ENCODE measurements at regions not wholly inside any gene's neighbourhood (a gene's known extent, or its start where the extent isn't known, plus 50 kb on each side); places are given as distances from the start of the nearest gene placed in this dataset.

DNA sequence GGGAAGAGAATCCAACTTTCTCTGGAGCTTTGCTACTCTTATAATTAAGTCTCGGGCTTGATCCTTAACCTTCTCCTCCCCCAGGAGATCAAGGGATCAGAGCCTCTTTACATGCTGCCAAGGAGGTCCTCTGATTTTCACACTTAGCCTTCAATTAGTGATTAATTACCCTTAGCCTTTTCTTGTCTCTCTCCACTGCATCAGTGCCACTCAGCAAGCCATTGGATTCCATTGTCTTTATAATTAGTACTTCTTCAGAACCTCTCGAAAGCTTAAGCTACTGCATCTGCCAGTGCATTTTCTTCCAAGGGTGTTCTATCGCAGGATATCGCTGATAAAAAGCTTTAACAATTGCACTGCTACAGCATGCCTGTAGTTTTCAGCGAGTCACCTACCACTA is 477.0 kb upstream of the MEIS1 start:
- TF ChIP-seq FOXK2 (IDR thresholded peaks at IDR 0.05) (no peak), RAD51 (IDR thresholded peaks at IDR 0.05; ENCODE audit: borderline replicate concordance) (no peak), CTCF (CRISPR knock-in tag; IDR thresholded peaks at IDR 0.05) (no peak), NR2C2 (CRISPR knock-in tag; IDR thresholded peaks at IDR 0.05; ENCODE audit: borderline replicate concordance) (no peak)
- TF ChIP-seq, protein P1, sequence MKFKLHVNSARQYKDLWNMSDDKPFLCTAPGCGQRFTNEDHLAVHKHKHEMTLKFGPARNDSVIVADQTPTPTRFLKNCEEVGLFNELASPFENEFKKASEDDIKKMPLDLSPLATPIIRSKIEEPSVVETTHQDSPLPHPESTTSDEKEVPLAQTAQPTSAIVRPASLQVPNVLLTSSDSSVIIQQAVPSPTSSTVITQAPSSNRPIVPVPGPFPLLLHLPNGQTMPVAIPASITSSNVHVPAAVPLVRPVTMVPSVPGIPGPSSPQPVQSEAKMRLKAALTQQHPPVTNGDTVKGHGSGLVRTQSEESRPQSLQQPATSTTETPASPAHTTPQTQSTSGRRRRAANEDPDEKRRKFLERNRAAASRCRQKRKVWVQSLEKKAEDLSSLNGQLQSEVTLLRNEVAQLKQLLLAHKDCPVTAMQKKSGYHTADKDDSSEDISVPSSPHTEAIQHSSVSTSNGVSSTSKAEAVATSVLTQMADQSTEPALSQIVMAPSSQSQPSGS (CRISPR knock-in tag; IDR thresholded peaks at IDR 0.05), result no peak
